Karpas-422 (cell line): ENCODE measurements at regions not wholly inside any gene's neighbourhood (a gene's known extent, or its start where the extent isn't known, plus 50 kb on each side); places are given as distances from the start of the nearest gene placed in this dataset.

Source experiments
- DNase-seq: peaks from one replicate; pipeline ENCODE4 v3.0.0-alpha.2; 2015
- H2AFZ ChIP-seq: fragments of 200-600 bp; sonication (generic); 2 replicates; pipeline ENCODE4 v1.6.1; 2014; ENCODE audit warnings: antibody characterized with exemption, low read length, mixed read lengths
- H3K27ac ChIP-seq: fragments of 200-600 bp; sonication (generic); 2 replicates; pipeline ENCODE4 v1.5.1; 2014; ENCODE audit warnings: mild to moderate bottlenecking, low read length, moderate library complexity
- H3K27me3 ChIP-seq: fragments of 200-600 bp; sonication (generic); 2 replicates; pipeline ENCODE4 v1.6.1; 2014; ENCODE audit warnings: low read length, mixed read lengths
- H3K36me3 ChIP-seq: fragments of 200-600 bp; sonication (generic); 2 replicates; pipeline ENCODE4 v1.6.1; 2014; ENCODE audit warnings: low read length, mixed read lengths; ENCODE audit not compliant: insufficient read depth
- H3K4me1 ChIP-seq: fragments of 200-600 bp; sonication (generic); 2 replicates; pipeline ENCODE4 v1.6.1; 2014; ENCODE audit warnings: mild to moderate bottlenecking, low read length, mixed read lengths
- H3K4me2 ChIP-seq: fragments of 200-600 bp; sonication (generic); 2 replicates; pipeline ENCODE4 v1.6.1; 2014; ENCODE audit warnings: low read length, low read depth, mild to moderate bottlenecking; ENCODE audit not compliant: poor library complexity, severe bottlenecking
- H3K4me3 ChIP-seq: fragments of 200-600 bp; sonication (generic); 2 replicates; pipeline ENCODE4 v1.5.1; 2014; ENCODE audit warnings: mild to moderate bottlenecking, antibody characterized with exemption, low read length, mixed read lengths
- H3K79me2 ChIP-seq: fragments of 200-600 bp; sonication (generic); 2 replicates; pipeline ENCODE4 v1.6.1; 2014; ENCODE audit warnings: mild to moderate bottlenecking, low read length, mixed read lengths
- H3K9ac ChIP-seq: fragments of 200-600 bp; sonication (generic); 2 replicates; pipeline ENCODE4 v1.6.0; 2014; ENCODE audit warnings: low read length
- H3K9me2 ChIP-seq: fragments of 200-600 bp; sonication (generic), shearing (Covaris generic); replicated peaks from 2 replicates; pipeline ENCODE4 v1.6.0; 2014; ENCODE audit warnings: mild to moderate bottlenecking, low read length, moderate library complexity; ENCODE audit not compliant: insufficient read depth
- H3K9me3 ChIP-seq: fragments of 300-700, 200-600 bp; sonication (generic); 2 replicates; pipeline ENCODE4 v1.6.1; 2014; ENCODE audit warnings: low read length, mixed read lengths
- H4K20me1 ChIP-seq: fragments of 200-600 bp; sonication (generic); 2 replicates; pipeline ENCODE4 v1.6.1; 2014; ENCODE audit warnings: mild to moderate bottlenecking, antibody characterized with exemption, low read length, low read depth; ENCODE audit not compliant: insufficient read depth

DNA sequence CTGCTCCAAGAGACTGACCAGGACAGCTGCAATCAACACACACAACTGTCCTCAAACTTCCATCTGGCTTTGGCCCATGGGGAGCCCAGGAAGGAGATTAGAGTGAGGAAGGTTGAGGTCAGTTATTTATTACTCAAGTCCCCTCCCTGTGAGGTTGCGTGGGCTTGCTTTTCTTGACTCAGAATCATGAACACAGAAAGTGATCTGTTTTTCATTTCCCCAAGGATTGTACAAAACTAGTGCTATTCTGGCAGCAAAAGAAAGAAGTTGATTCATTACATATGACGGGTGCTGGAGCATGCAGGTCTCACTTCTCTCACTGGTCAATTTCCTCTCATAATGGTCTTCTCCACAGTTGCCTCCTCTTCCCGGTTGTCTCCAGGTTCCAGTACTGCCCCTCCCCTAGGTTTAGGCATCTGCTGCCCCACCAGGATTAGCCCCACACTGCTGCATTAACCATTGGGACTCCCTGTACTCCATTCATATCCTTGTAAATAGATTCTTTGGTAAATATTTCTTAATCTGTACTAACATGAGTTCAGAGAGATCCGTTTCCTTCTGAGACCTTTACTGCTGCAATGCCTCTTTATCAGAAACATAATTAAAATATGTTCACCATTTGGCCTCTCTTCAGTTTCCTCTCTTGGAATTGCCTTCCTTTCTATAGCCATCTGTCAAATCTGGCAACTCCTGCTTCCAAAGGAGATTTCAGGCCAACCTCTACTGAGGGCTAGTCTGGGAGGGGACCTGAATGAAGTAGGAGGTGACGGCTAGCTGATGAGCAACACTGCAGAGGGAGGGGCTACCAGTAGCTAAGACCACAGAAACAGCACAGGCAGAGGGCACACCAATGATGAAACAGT is 888.8 kb downstream of the QKI start:
- H3K9ac ChIP-seq, result no peak overlapping the region
- no peaks in the 10 kb centered on the region for H4K20me1 ChIP-seq
- no peaks in the 10 kb centered on the region for H3K27me3 ChIP-seq
- peaks cover 21% of the 10 kb centered on the region for H3K9me3 ChIP-seq
- no peak for DNase-seq
- no peaks in the 10 kb centered on the region for H3K79me2 ChIP-seq
- H3K4me3 ChIP-seq, result no peak overlapping the region
- H3K4me2 ChIP-seq, result no peak overlapping the region
- no peaks in the 10 kb centered on the region for H3K4me1 ChIP-seq
- H2AFZ ChIP-seq, result no peak overlapping the region
- no peaks in the 10 kb centered on the region for H3K9me2 ChIP-seq
- no peaks in the 10 kb centered on the region for H3K36me3 ChIP-seq
- H3K27ac ChIP-seq, result no peak overlapping the region

DNA sequence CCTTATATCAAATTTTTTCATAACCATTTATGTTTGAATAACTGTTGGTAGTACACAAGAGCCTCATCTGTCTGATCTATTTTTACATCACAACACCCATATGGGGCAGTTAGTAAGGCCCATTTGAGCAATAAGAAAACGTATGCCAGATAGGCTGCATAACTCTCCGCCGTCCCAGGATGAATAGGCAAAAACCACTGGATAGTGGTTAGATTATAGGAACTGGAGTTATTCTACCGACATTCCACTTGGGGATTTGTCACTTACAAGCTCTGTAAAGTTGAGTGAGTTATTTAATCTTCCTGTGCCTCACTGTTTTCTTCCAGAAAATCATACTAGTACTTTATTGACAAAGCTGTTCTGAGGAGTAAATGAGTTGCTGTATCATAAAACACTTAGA is 881.9 kb downstream of the QKI start:
- H3K36me3 ChIP-seq, result no peaks in the 10 kb centered on the region
- H3K27ac ChIP-seq, result no peak overlapping the region
- H2AFZ ChIP-seq, result no peak overlapping the region
- peaks cover 39% of the 10 kb centered on the region for H3K9me3 ChIP-seq
- H3K4me3 ChIP-seq, result no peak overlapping the region
- no peaks in the 10 kb centered on the region for H3K4me1 ChIP-seq
- H3K9me2 ChIP-seq, result no peaks in the 10 kb centered on the region
- no peak overlapping the region for H3K9ac ChIP-seq
- H3K27me3 ChIP-seq, result no peaks in the 10 kb centered on the region
- DNase-seq, result no peak
- H3K4me2 ChIP-seq, result no peak overlapping the region
- H3K79me2 ChIP-seq, result no peaks in the 10 kb centered on the region
- no peaks in the 10 kb centered on the region for H4K20me1 ChIP-seq

DNA sequence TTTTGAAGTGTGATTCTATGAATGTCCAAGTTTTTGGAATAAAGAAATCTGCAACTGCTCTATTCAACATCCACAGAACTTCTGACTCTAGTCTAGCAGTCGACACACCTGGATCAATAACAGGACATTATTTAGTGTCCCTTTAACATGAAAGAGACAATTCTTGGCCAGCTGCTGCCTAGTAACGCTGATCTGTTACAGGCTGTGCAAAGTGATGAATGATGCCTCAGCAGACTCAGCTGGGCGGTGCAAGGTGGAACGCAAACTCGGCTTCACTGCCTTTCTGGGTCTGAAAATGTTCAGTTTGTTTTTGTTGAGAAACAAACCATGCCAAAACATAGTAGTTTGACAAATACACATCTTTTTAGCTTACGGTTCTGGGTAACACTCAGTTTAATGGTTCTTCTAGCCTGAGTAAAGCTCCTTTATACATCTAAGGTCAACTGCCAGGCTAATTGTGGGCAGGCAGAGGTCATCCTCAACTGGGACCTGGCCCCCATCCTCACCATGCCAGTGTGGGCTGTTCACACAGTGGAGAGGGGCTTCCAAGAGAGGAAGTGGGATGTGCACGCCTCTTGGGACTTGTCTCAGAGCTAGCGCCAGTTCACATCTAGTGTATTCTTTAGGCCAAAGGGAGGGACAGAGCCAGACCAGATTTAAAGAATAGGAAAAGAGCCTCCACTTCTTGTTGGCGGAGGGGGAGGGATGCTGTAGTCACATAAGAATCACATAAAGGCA is 879.7 kb downstream of the QKI start:
- Histone ChIP-seq H3K9me3 (peaks cover 49% of the 10 kb centered on the region), H3K9me2 (no peaks in the 10 kb centered on the region), H2AFZ (no peak overlapping the region), H3K27me3 (no peaks in the 10 kb centered on the region), H3K27ac (no peak overlapping the region), H3K79me2 (no peaks in the 10 kb centered on the region), H3K36me3 (no peaks in the 10 kb centered on the region), H4K20me1 (no peaks in the 10 kb centered on the region), H3K4me2 (no peak overlapping the region), H3K4me1 (no peaks in the 10 kb centered on the region), H3K9ac (no peak overlapping the region), H3K4me3 (no peak overlapping the region)
- no peak for DNase-seq

DNA sequence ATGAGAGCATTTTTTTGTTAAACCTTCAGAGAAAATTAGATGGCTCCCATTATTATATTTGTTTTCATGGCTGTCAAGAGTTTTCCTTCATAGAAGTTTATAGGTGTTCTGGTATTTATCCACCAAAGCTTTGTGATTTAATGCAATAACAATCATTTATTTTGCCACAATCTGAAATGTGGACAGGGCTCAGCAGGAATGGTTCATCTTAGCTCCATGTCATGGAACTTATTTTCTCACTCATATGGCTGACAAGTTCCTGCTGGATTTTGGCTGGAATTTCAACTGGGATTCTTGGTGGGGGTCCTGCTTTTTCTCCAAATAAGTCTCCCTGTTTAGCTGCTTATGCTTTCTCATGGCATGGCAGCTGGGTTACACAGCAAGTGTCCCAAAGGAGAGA is 876.7 kb downstream of the QKI start:
- Histone ChIP-seq H2AFZ (no peak overlapping the region), H3K4me2 (no peak overlapping the region), H4K20me1 (no peaks in the 10 kb centered on the region), H3K4me3 (no peak overlapping the region), H3K9me2 (no peaks in the 10 kb centered on the region), H3K9ac (no peak overlapping the region), H3K27ac (no peak overlapping the region), H3K27me3 (no peaks in the 10 kb centered on the region), H3K79me2 (no peaks in the 10 kb centered on the region), H3K36me3 (no peaks in the 10 kb centered on the region), H3K4me1 (no peaks in the 10 kb centered on the region), H3K9me3 (peaks cover 48% of the 10 kb centered on the region)
- DNase-seq, result no peak

DNA sequence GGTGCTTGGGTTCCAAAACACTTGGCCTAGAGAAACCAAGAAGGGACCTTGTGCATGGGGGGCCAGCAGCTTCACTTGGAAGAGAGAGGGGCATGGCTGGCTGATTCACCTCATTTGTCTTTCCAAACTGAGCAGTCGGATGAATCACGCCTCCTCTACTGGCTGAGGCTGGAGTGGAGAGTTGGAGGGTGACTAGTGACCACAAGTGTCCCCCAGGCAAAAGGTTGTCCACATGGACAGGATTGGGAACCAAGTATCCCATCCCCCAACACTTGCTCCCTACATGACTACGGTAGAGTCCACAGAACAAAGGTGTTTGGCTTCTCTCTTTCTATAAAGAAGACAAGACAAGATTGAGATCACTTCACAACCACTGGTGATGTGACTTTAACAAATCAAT is 875.6 kb downstream of the QKI start:
- peaks cover 44% of the 10 kb centered on the region for H3K9me3 ChIP-seq
- no peaks in the 10 kb centered on the region for H3K27me3 ChIP-seq
- H3K9me2 ChIP-seq, result no peaks in the 10 kb centered on the region
- no peak overlapping the region for H3K27ac ChIP-seq
- H3K9ac ChIP-seq, result no peak overlapping the region
- no peak overlapping the region for H3K4me2 ChIP-seq
- H3K4me3 ChIP-seq, result no peak overlapping the region
- no peaks in the 10 kb centered on the region for H3K4me1 ChIP-seq
- no peaks in the 10 kb centered on the region for H4K20me1 ChIP-seq
- no peaks in the 10 kb centered on the region for H3K79me2 ChIP-seq
- no peak for DNase-seq
- H2AFZ ChIP-seq, result no peak overlapping the region
- H3K36me3 ChIP-seq, result no peaks in the 10 kb centered on the region

DNA sequence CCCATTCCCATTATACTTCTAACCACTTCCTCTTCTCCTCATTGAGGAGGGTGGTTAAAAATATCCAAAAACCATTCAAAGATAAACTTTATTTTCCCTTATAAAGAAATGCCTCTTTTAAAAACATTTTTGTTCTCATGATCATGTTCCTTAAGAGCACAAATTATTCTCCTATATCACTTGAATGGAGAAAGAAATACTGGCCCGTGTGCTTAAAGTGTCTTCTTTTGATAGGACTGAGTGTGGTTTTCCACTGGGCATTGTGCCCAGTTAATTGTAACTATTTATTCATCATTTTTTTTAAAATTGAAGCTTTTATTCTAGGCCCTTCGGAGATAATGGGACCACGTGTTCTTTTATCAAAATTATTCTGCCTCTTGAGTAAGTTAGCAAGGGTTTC is 871.5 kb downstream of the QKI start:
- DNase-seq, result no peak
- no peaks in the 10 kb centered on the region for H3K27me3 ChIP-seq
- H3K9me2 ChIP-seq, result no peaks in the 10 kb centered on the region
- H3K4me3 ChIP-seq, result no peak overlapping the region
- no peak overlapping the region for H3K27ac ChIP-seq
- H3K9me3 ChIP-seq, result peaks cover 27% of the 10 kb centered on the region
- no peaks in the 10 kb centered on the region for H3K36me3 ChIP-seq
- no peak overlapping the region for H3K4me2 ChIP-seq
- no peak overlapping the region for H2AFZ ChIP-seq
- no peaks in the 10 kb centered on the region for H3K79me2 ChIP-seq
- no peak overlapping the region for H3K9ac ChIP-seq
- no peaks in the 10 kb centered on the region for H4K20me1 ChIP-seq
- no peaks in the 10 kb centered on the region for H3K4me1 ChIP-seq

DNA sequence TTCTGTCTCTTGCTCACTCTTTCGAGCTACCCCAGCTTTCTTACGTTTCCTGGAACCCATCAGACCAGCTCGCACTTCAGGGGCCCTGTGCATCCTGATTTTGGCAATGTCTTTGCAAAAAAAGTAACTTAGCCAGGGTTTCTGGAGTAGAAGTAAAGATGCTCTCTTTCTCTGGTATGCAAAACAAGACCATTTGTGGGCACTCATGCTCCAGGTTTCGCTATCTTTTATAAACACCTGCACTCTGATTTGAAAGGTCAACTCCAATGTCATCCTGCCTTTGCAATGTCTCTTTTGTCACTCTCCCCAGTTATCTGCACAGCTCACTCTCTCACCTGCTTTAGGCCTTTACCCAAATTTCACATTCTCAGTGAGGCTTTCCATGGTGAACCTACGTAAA is 869.1 kb downstream of the QKI start:
- H3K79me2 ChIP-seq, result no peaks in the 10 kb centered on the region
- no peaks in the 10 kb centered on the region for H3K36me3 ChIP-seq
- H3K4me1 ChIP-seq, result no peaks in the 10 kb centered on the region
- H3K27ac ChIP-seq, result no peak overlapping the region
- peaks cover 19% of the 10 kb centered on the region for H3K9me3 ChIP-seq
- DNase-seq, result no peak
- no peak overlapping the region for H3K4me3 ChIP-seq
- H3K27me3 ChIP-seq, result no peaks in the 10 kb centered on the region
- H2AFZ ChIP-seq, result no peak overlapping the region
- no peak overlapping the region for H3K9ac ChIP-seq
- no peaks in the 10 kb centered on the region for H4K20me1 ChIP-seq
- H3K4me2 ChIP-seq, result no peak overlapping the region
- H3K9me2 ChIP-seq, result no peaks in the 10 kb centered on the region

DNA sequence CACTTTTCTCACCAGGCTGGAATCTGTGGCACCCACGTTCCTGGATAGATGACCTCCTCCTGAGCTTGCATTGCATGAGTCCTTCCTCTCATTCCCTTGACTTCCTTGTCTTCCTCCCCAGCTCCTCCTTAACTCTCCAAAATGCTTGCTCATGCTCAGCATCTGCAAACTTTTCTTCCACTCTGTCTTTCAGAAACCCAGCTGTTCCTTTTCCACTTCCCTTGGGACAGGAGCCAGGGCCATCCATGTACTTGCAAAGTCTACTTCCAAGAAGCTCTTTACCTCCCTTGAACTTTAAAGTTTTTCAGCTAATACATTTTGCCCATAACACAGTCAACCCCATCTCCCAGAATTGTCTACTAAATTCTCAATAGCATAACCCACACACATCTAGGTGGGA is 861.7 kb downstream of the QKI start:
- no peaks in the 10 kb centered on the region for H3K4me1 ChIP-seq
- H3K9me2 ChIP-seq, result no peaks in the 10 kb centered on the region
- H3K79me2 ChIP-seq, result no peaks in the 10 kb centered on the region
- no peaks in the 10 kb centered on the region for H4K20me1 ChIP-seq
- H3K27me3 ChIP-seq, result no peaks in the 10 kb centered on the region
- DNase-seq, result no peak
- H3K4me3 ChIP-seq, result no peak overlapping the region
- no peak overlapping the region for H3K4me2 ChIP-seq
- no peak overlapping the region for H3K27ac ChIP-seq
- peaks cover 15% of the 10 kb centered on the region; the same call in 1 of the 2 replicates for H3K9me3 ChIP-seq
- no peak overlapping the region for H3K9ac ChIP-seq
- no peak overlapping the region for H2AFZ ChIP-seq
- no peaks in the 10 kb centered on the region for H3K36me3 ChIP-seq
